H1 (cell line): ENCODE measurements at regions not wholly inside any gene's neighbourhood (a gene's known extent, or its start where the extent isn't known, plus 50 kb on each side); places are given as distances from the start of the nearest gene placed in this dataset.

Experiments used
- RAD21 ChIP-seq, 2 experiments: IDR thresholded peaks in 1 of 2; conservative IDR thresholded peaks in 1 of 2; 2 replicates each; pipeline ENCODE4 v1.6.1; 2011; ENCODE audit warnings: low read depth in 2 of 2, low read length in 2 of 2, improper control_type of control experiment in 1 of 2, inconsistent platforms in 1 of 2, mild to moderate bottlenecking in 1 of 2, moderate library complexity in 1 of 2

DNA sequence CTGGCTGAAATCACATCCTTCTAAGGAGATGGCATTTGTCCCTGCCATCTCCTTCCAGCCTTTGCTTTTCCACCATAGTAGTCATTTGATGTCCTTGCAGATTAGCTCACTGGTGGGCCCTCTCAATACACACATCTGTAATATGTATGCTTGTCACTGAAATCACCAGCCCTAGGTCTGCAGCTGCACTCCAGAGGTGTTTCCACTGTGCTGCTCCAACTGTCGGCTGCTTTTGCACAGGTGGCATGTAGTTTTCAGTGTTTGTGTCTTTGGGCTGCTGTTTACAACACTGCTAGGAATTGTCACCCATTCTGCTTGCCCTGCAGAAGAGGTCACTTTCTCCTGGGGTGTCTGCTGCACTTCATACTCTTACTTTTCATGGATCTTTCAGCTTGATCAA lies 69.0 kb upstream of the GRAMD1B start (continued):
- TF ChIP-seq RAD21 (IDR thresholded peaks at IDR 0.05 in 1 of 2, conservative IDR thresholded peaks at IDR 0.05 in 1 of 2; ENCODE audit: low read depth in 2 of 2, low read length in 2 of 2) = no peak
